ENCODE measurements at regions not wholly inside any gene's neighbourhood (a gene's known extent, or its start where the extent isn't known, plus 50 kb on each side); places are given as distances from the start of the nearest gene placed in this dataset.

- CTCF ChIA-PET = no interaction called here
- no peaks in the 10 kb centered on the region for H3K4me1 ChIP-seq (ENCODE audit: control insufficient read depth, insufficient read depth, low read length)
- TF ChIP-seq SMC3 (IDR thresholded peaks at IDR 0.05; ENCODE audit: low read depth, low read length) = no peak
- TF ChIP-seq BHLHE40 (IDR thresholded peaks at IDR 0.05; ENCODE audit: low read depth, low read length) = no peak
- no peak for TF ChIP-seq FOS (IDR thresholded peaks at IDR 0.05; ENCODE audit: low read depth, low read length)
- TF ChIP-seq POLR2A (IDR thresholded peaks at IDR 0.05; ENCODE audit: low read depth, low read length) = no peak
Observed at GRCh38 chr20:59438201-59438600, 137.8 kb downstream of the EDN3 start.

More at GRCh38 chr20:59438201-59438600, 137.8 kb downstream of the EDN3 start:
- no peak overlapping the region for H2AK9ac ChIP-seq (replicated peaks; ENCODE audit: low read depth, low read length, poor library complexity)
- no peak overlapping the region for H3K9ac ChIP-seq (ENCODE audit: low read depth, low read length)
- no peak overlapping the region for H3K56ac ChIP-seq (ENCODE audit: extremely low read depth, insufficient read depth, low read length)
- BruUV-seq (replicated peaks) = no TSS peak
- no peak overlapping the region for H2BK120ac ChIP-seq (ENCODE audit: low read depth, low read length)
- ATAC-seq (ENCODE audit: low read depth) (no peak), DNase-seq (no peak)
- no peaks in the 10 kb centered on the region; the same call in 1 of the 2 replicates for H3K9me3 ChIP-seq (ENCODE audit: control insufficient read depth, insufficient read depth, low read length)
- in situ Hi-C loops (cut with MboI; ENCODE audit: low sequenced_read_pairs) (no loop called here), intact Hi-C loops (cut with micrococcal nuclease) (no loop called here), dilution Hi-C loops (cut with HindIII; ENCODE audit: low sequenced_read_pairs, unreplicated experiment) (no loop called here)
- WGBS, 2 experiments (ENCODE audit: extremely low coverage in 2 of 2, insufficient read length in 1 of 2) = 80% methylated on average over 1 of the region's 4 CpGs; no CpG with 5 or more reads in 1 of the 2 experiments
- no peak overlapping the region for H4K91ac ChIP-seq (ENCODE audit: insufficient read depth, low read depth, low read length)
- no peaks in the 10 kb centered on the region for H3K27me3 ChIP-seq (ENCODE audit: control insufficient read depth, insufficient read depth, low read length)
- H3K23ac ChIP-seq (ENCODE audit: low read depth, low read length) = no peak overlapping the region
- no peak overlapping the region for H3K4me3 ChIP-seq (ENCODE audit: insufficient read depth, low read depth, low read length)
- H3K14ac ChIP-seq (replicated peaks; ENCODE audit: low read depth, low read length) = no peak overlapping the region
- no peak overlapping the region for H4K8ac ChIP-seq (ENCODE audit: low read depth in 2 of 2, low read length in 2 of 2)
- H3K4me2 ChIP-seq (ENCODE audit: low read depth, low read length) = no peak overlapping the region
- no peak overlapping the region for H2BK5ac ChIP-seq (ENCODE audit: low read depth, low read length, poor library complexity, severe bottlenecking)
- H3K79me1 ChIP-seq (ENCODE audit: low read depth in 1 of 2, low read length in 2 of 2) = no peaks in the 10 kb centered on the region
- H2BK15ac ChIP-seq (ENCODE audit: low read depth, low read length) = no peak overlapping the region
- H2BK20ac ChIP-seq (ENCODE audit: low read depth, low read length) = no peak overlapping the region
- H4K20me1 ChIP-seq (ENCODE audit: insufficient read depth, low read length) = no peaks in the 10 kb centered on the region
- no peak overlapping the region for H3K18ac ChIP-seq (ENCODE audit: low read depth, low read length)
- H4K5ac ChIP-seq (ENCODE audit: low read depth, low read length) = no peak overlapping the region
- no peaks in the 10 kb centered on the region for H3K36me3 ChIP-seq (ENCODE audit: control insufficient read depth, insufficient read depth, low read length)
- POLR2A ChIA-PET (ENCODE audit: unreplicated experiment) = no interaction called here
- no peak overlapping the region for H2AK5ac ChIP-seq (ENCODE audit: low read depth, low read length)
- H3K9me1 ChIP-seq (ENCODE audit: insufficient read depth, low read length) = no peaks in the 10 kb centered on the region
- H3K4ac ChIP-seq (ENCODE audit: low read depth, low read length) = no peak overlapping the region
- H2AFZ ChIP-seq (replicated peaks; ENCODE audit: low read length, poor library complexity) = no peak overlapping the region
- H3K27ac ChIP-seq (ENCODE audit: insufficient read depth, low read length) = no peak overlapping the region
